ENCODE measurements at regions not wholly inside any gene's neighbourhood (a gene's known extent, or its start where the extent isn't known, plus 50 kb on each side); places are given as distances from the start of the nearest gene placed in this dataset.

GRCh38 chr17:79422236-79422635 lies 188.6 kb downstream of the RBFOX3 start:
- TF ChIP-seq CTCF (IDR thresholded peaks at IDR 0.05) (no peak), POLR2A (IDR thresholded peaks at IDR 0.05) (no peak)

All from breast epithelium (tissue), 3 donors.